Lower leg skin (tissue), 4 donors: ENCODE measurements at regions not wholly inside any gene's neighbourhood (a gene's known extent, or its start where the extent isn't known, plus 50 kb on each side); places are given as distances from the start of the nearest gene placed in this dataset.

Experiments
- DNase-seq, 2 donors: peaks; one replicate each; pipeline ENCODE4 v3.0.0-alpha.2; 2019; ENCODE audit warnings: low spot score in 2 of 2
- H3K4me3 ChIP-seq: fragments of 200-600 bp; sonication (generic); 2 replicates; pipeline ENCODE4 v1.5.1; 2017; ENCODE audit warnings: mild to moderate bottlenecking, low read depth; ENCODE audit not compliant: poor library complexity, severe bottlenecking
- CTCF ChIP-seq, 3 donors: fragments of 450-650 bp; IDR thresholded peaks; one replicate each; pipeline ENCODE4 v1.5.1; 2016; ENCODE audit warnings: antibody characterized with exemption in 3 of 3, mild to moderate bottlenecking in 3 of 3, moderate library complexity in 2 of 3
- POLR2A ChIP-seq, 2 donors: fragments of 450-650 bp; IDR thresholded peaks; one replicate each; pipeline ENCODE4 v1.6.1; 2016 to 2017; ENCODE audit warnings: antibody characterized with exemption in 2 of 2, mild to moderate bottlenecking in 1 of 2, moderate library complexity in 1 of 2
- WGBS, 2 donors: methylation state at CpG; one replicate each; pipeline ENCODE4 v1.1.5; 2018; 5-methylcytosine and 5-hydroxymethylcytosine counted together
- intact Hi-C: fragments of 100-400 bp; cut with DNase I; formaldehyde crosslinking; loops from one replicate; pipeline ENCODE4 v1.15.0; 2023; ENCODE audit warnings: low total_unique reads

- H3K4me3 ChIP-seq, result no peak overlapping the region
- WGBS, 2 donors, result 50 to 55% methylated on average over 22 of the region's 22 CpGs
- DNase-seq, result peak; percentile 78 to 89
- intact Hi-C loops, result loop anchor here (1.0 to 10.0 kb wide), 2 partner anchors 86 to 168 kb away; no protein-coding TSS in a partner anchor
- no peak for TF ChIP-seq CTCF (IDR thresholded peaks at IDR 0.05)
- no peak for TF ChIP-seq POLR2A (IDR thresholded peaks at IDR 0.05)
These were observed 201.9 kb downstream of the DAD1 start for GRCh38 chr14:22386924-22387775.

- DNase-seq, result no peak
- no peak for TF ChIP-seq CTCF (IDR thresholded peaks at IDR 0.05)
- no peak for TF ChIP-seq POLR2A (IDR thresholded peaks at IDR 0.05)
- 75 to 83% methylated on average over 2 of the region's 2 CpGs for WGBS, 2 donors
- intact Hi-C loops, result loop anchor here (10.0 kb wide), 1 partner anchor 170 kb away; no protein-coding TSS in a partner anchor
- no peak overlapping the region for H3K4me3 ChIP-seq
These were observed 204.0 kb downstream of the DAD1 start for GRCh38 chr14:22384974-22385526.

GRCh38 chr14:22384167-22384549 is 204.9 kb downstream of the DAD1 start:
- TF ChIP-seq POLR2A (IDR thresholded peaks at IDR 0.05), result no peak
- TF ChIP-seq CTCF (IDR thresholded peaks at IDR 0.05), result no peak
- WGBS, 2 donors, result 90 to 96% methylated on average over 1 to 2 of the region's 2 CpGs
- intact Hi-C loops, result loop anchor here (10.0 kb wide), 1 partner anchor 171 kb away; no protein-coding TSS in a partner anchor
- H3K4me3 ChIP-seq, result no peak overlapping the region
- no peak for DNase-seq

GRCh38 chr14:22383515-22384166 is 205.4 kb downstream of the DAD1 start:
- DNase-seq, result no peak
- H3K4me3 ChIP-seq, result no peak overlapping the region
- WGBS, 2 donors, result 68 to 69% methylated on average over 8 of the region's 8 CpGs
- TF ChIP-seq POLR2A (IDR thresholded peaks at IDR 0.05) (no peak), CTCF (IDR thresholded peaks at IDR 0.05) (no peak)
- intact Hi-C loops, result loop anchor here (10.0 kb wide), 1 partner anchor 171 kb away; no protein-coding TSS in a partner anchor

- intact Hi-C loops, result loop anchor here (10.0 kb wide), 1 partner anchor 172 kb away; no protein-coding TSS in a partner anchor
- no peak overlapping the region for H3K4me3 ChIP-seq
- TF ChIP-seq CTCF (IDR thresholded peaks at IDR 0.05) (no peak), POLR2A (IDR thresholded peaks at IDR 0.05) (no peak)
- 93 to 98% methylated on average over 2 of the region's 2 CpGs for WGBS, 2 donors
- no peak for DNase-seq
These were observed 206.1 kb downstream of the DAD1 start for GRCh38 chr14:22382955-22383354.
